GM18505 (cell line): ENCODE measurements at regions not wholly inside any gene's neighbourhood (a gene's known extent, or its start where the extent isn't known, plus 50 kb on each side); places are given as distances from the start of the nearest gene placed in this dataset.

Experiments used
- ATAC-seq: cut with Tn5 transposase; IDR thresholded peaks from one replicate; pipeline ENCODE4 v1.9.1; 2021; ENCODE audit not compliant: unreplicated experiment
- POLR2A ChIP-seq: IDR thresholded peaks from 4 replicates; pipeline ENCODE4 v1.6.1; 2011; ENCODE audit warnings: borderline replicate concordance; ENCODE audit not compliant: insufficient read depth, insufficient read length; ENCODE audit errors: extremely low read depth

DNA sequence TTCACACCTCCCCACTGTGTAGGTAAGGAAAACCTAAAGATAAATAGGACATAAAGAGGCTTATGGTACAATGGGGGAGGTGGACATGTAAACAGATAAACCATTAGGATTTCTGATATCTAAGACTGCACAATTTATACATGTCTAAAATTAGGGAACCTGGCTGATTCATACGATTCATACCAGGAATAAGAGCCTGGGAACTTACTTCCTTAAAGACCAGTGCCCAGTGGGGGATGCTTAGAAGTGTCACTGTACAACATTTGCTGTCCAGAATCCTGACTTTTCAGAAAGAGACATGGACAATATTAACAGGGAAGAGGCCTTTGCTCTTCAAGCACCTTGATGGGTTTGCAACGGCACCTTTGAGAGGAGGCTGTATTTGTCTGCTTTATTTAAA lies 116.8 kb upstream of the KIT start:
- no peak for ATAC-seq
- no peak for TF ChIP-seq POLR2A

DNA sequence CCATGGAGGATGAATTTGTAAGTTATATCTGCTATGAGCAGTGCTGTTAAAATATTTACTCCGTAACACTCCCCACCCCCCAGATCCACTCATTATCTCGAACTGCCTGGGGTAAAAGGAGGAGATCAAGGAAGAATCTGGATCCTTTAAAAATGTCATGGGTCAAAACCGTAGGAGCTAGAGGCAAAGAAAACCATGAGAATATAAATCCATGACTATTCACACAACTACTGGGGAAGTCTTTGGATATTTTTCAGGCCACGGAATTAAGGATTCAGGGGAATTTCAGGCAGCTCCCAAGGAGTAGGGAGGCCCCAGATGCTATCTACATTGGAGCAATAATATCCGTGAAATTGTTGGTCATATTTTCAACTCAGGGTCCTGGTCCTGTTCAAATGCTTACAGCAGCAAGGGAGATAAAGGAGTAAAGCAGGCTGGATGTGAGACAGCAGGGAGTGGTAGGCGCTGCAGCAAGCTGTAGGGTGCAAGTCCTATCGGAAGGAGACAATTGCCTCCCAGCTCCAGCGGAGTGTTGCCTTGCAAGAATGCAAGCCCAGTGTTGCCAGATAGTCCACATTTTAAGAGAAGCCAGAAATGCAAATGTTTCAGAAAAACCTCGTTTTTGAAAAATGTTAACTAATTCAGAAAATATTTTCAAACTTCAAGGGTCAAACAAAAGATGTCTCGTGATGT lies 116.2 kb upstream of the KIT start:
- TF ChIP-seq POLR2A, result no peak
- no peak for ATAC-seq

GRCh38 chr4:54542119-54542438 lies 115.7 kb upstream of the KIT start:
- no peak for TF ChIP-seq POLR2A
- no peak for ATAC-seq

DNA sequence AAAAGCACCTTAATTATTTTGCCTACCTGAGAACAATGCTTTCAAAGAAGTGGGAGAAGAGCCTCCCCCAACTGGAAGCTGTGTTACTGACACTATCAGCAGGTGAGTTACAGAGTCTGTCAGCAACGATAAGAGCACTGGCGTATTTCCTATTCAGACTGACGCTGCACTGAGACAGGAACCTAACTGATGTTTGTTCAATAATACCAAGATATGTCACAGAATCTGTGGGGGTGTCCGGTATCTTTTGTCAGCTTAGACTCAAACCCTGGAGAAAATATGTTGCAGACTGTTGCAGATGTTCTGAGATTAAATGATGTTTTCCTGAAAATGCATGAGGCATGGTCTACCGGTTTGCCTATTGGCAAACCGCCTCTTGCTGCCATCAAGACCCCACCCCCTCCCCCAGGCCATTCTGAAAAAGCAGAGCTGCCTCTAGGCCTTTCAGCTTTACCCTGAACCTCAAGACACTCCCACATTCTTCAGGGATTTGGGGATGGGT lies 115.2 kb upstream of the KIT start:
- no peak for ATAC-seq
- no peak for TF ChIP-seq POLR2A

- no peak for ATAC-seq
- no peak for TF ChIP-seq POLR2A
Measured at GRCh38 chr4:54543088-54543795, 114.5 kb upstream of the KIT start.

DNA sequence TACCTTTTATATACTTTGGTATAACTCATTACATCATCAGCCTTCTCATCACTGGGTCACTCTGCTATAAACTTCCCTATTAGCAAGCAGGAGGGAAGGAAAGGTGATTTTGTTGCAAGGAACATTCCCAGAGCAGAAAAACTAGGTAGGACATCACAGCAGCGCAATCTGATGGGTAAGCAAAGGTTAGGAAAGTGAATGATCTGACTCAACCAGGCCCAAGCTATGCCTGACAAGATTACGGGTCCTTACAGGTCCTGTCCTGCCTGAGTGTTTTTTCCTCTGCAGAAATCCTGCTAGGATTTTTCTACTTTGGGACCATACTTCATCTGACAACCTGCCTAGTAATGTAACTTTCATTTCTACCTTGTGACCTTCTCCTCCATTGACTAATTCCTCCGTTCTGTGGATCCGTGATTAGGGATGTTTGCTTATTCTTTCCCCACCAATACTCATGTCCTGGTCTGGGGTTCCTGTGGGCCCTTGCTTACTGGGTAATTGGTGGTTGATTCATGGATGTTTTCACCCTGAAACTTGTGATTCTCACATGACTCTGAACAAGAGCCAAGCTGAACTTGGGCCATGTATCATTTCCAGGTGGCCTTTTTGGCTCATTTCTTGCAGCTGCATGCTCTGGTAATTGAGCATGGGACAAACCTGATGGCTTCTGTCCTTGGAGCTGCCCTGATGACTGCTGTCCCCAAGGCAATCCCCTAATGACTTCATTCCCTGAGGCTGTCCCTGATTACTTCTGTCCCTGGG lies 111.9 kb upstream of the KIT start:
- no peak for ATAC-seq
- TF ChIP-seq POLR2A, result no peak

DNA sequence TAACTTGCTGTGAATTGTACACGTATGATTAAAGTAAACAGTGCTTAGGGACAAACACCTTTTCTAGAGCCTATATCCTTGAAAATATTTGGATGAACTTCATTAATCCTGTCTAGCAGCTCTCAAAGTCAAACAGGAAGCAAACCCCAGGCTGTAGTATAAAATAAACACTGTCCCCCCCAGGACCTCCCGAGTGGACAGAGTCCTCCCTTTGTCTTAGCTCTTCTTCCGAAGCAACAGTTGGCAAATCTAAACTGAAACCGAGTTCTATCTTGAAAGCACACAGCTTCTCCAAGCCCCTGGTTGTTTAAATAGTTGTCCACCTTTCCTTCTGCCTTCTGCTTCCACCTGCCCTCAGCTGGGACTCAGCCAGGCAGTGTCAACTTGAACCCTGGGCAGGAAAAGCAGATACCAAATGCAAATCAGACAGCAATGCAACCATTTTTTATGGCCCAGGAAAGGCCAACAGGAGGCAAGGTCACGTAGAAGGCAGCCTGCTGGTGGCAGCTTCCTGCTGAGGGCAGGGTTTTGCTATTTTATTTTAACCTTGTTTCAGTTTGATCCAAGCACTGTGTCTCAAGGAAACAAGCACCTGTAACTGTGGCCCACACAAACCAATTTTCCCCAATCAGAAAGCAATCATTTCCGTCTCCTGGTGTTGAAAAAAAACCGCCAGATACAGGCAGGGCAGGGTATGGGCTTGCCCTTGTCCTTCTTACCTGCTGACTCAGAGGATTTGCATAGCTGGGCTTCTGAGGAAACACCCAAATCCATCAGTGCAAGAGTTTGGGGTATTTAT lies 110.3 kb upstream of the KIT start:
- ATAC-seq, result peak; percentile 79
- TF ChIP-seq POLR2A, result no peak

GRCh38 chr4:54548098-54548620 lies 109.6 kb upstream of the KIT start:
- no peak for TF ChIP-seq POLR2A
- peak; percentile 47 for ATAC-seq

- ATAC-seq, result no peak
Measured at GRCh38 chr4:54548831-54549460, 108.8 kb upstream of the KIT start.

GRCh38 chr4:54550395-54551171 lies 107.2 kb upstream of the KIT start:
- TF ChIP-seq POLR2A, result no peak
- no peak for ATAC-seq

More at GRCh38 chr4:54548831-54549460, 108.8 kb upstream of the KIT start:
- TF ChIP-seq POLR2A, result no peak

DNA sequence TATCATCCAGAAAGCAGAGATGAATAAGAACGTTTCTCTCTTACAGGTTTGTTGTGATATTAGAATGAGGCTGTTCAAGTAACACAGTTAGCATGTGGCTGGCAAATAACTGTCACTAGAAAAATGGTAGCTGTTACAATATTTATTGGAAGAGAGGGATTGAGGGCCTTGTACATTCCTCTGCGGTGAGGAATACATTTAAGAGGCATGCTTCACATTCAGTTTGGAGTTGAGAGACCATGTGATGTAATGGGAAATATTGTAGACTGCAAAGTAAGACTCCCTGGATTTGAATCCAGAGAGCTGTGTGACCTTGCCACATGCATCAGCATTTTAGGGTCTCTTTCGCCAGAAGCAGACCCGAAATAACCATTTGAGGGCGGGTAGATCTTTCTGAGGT lies 104.8 kb upstream of the KIT start:
- no peak for ATAC-seq
- no peak for TF ChIP-seq POLR2A

DNA sequence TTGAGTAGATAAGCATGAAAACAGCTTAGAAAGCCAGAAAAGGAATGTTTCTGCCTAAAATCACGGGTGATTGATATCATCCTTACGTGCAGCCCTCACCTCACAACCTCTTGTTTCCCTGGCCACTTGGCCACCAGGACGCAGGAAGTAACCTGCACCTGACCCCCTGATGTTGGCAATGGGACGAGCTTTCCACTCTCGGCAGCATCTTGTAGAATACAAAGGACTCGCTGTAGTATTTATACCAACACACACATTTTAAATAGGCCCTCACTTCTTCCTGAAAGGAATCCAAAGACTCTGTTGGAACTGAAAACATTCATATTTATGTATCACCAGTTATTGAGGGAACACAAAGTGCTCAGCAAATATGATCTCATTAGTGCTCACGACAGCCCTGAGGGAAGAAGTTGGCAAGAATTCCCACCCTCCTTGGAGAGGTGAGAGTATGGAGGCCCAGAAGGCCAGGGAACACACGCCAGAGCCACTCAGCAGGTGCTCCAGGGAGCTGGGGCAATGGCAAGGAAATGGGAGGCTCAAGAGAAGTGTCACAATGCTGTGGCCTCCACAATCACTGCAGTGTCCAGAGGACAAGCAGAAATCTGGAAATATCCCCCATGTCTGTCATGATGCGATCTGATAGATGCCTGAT lies 103.3 kb upstream of the KIT start:
- no peak for ATAC-seq

DNA sequence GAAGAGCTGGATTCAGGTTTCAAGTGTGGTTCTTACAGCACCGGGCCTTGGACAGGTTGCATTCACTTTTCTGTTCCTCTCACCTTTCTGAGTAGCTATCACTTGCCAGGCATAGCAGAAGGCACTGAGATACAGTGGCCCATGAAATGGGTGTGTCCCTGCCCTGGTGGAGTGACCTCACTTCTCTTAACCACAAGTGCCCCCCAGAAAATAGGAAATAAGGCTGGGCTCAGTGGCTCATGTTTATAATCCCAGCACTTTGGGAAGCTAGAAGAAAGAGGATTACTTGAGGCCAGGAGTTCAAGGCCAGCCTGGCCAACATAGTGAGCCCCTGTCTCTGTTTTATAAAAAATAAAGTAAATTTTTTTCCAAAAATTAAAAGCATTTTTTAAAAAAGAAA lies 101.7 kb upstream of the KIT start:
- ATAC-seq, result no peak
- TF ChIP-seq POLR2A, result no peak

More for the DNA sequence above, 103.3 kb upstream of the KIT start:
- TF ChIP-seq POLR2A, result no peak
